GM12891 (cell line): ENCODE measurements at regions not wholly inside any gene's neighbourhood (a gene's known extent, or its start where the extent isn't known, plus 50 kb on each side); places are given as distances from the start of the nearest gene placed in this dataset.
"Not testable (repeated sequence)": the region's sequence is repeated elsewhere in the genome, so short reads cannot be mapped to it uniquely, and the experiment has no call there.

ENCODE experiments used
- PAX5 ChIP-seq: IDR thresholded peaks from 2 replicates; pipeline ENCODE4 v1.6.1; 2011; ENCODE audit warnings: low read length, moderate library complexity, mild to moderate bottlenecking; ENCODE audit not compliant: insufficient read depth, severe bottlenecking
- POLR2A ChIP-seq: IDR thresholded peaks from 2 replicates; pipeline ENCODE4 v1.6.1; 2011; ENCODE audit warnings: low read depth, low read length, control low read depth
- POLR2AphosphoS5 ChIP-seq: IDR thresholded peaks from 2 replicates; pipeline ENCODE4 v1.6.1; 2011; ENCODE audit warnings: low read depth, low read length, control low read depth
- POU2F2 ChIP-seq: IDR thresholded peaks from 2 replicates; pipeline ENCODE4 v1.6.1; 2011; ENCODE audit warnings: low read depth, mild to moderate bottlenecking, control low read depth, low read length, moderate library complexity
- SPI1 ChIP-seq: IDR thresholded peaks from 2 replicates; pipeline ENCODE4 v1.6.1; 2011; ENCODE audit warnings: low read depth, low read length, control low read depth
- TAF1 ChIP-seq: IDR thresholded peaks from 2 replicates; pipeline ENCODE4 v1.6.1; 2011; ENCODE audit warnings: low read depth, low read length, control low read depth

DNA sequence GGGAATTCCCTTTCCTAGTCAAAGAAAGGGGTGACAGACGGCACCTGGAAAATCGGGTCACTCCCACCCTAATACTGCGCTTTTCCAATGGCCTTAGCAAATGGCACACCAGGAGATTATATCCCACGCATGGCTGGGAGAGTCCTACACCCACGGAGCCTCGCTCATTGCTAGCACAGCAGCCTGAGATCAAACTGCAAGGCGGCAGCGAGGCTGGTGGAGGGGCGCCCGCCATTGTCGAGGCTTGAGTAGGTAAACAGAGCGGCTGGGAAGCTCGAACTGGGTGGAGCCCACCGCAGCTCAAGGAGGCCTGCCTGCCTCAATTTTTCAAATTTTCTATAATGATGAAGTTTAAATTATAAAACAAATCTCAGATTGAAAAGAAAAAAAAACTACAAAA is 522.7 kb upstream of the HS3ST5 start:
- not testable (repeated sequence) for TF ChIP-seq POLR2AphosphoS5, POLR2A, POU2F2, SPI1, TAF1, PAX5
